HepG2 (cell line): ENCODE measurements at regions not wholly inside any gene's neighbourhood (a gene's known extent, or its start where the extent isn't known, plus 50 kb on each side); places are given as distances from the start of the nearest gene placed in this dataset.

ENCODE experiments used
- ETV6 ChIP-seq: sonication (generic); formaldehyde crosslinking; conservative IDR thresholded peaks from 2 replicates; pipeline ENCODE4 v1.4.0; 2020; ENCODE audit warnings: missing genetic modification reagents
- MLLT10 ChIP-seq: sonication (generic); formaldehyde crosslinking; IDR thresholded peaks from 2 replicates; pipeline ENCODE4 v1.4.0; 2020; ENCODE audit warnings: missing genetic modification reagents
- STAG1 ChIP-seq: sonication (generic); formaldehyde crosslinking; IDR thresholded peaks from 2 replicates; pipeline ENCODE4 v1.4.0; 2020; ENCODE audit warnings: missing genetic modification reagents
- TP53 ChIP-seq: sonication (generic); formaldehyde crosslinking; conservative IDR thresholded peaks from 2 replicates; pipeline ENCODE4 v1.4.0; 2020; ENCODE audit warnings: missing genetic modification reagents
- ZNF225 ChIP-seq: sonication (generic); formaldehyde crosslinking; IDR thresholded peaks from 2 replicates; pipeline ENCODE4 v1.4.0; 2020; ENCODE audit warnings: mild to moderate bottlenecking, missing genetic modification reagents
- ZNF543 ChIP-seq: sonication (generic); formaldehyde crosslinking; IDR thresholded peaks from 2 replicates; pipeline ENCODE4 v1.4.0; 2020; ENCODE audit warnings: mild to moderate bottlenecking, missing genetic modification reagents
- ZNF558 ChIP-seq: sonication (generic); formaldehyde crosslinking; IDR thresholded peaks from 2 replicates; pipeline ENCODE4 v1.9.0; 2022; ENCODE audit warnings: mild to moderate bottlenecking, missing genetic modification reagents, borderline replicate concordance
- ZNF775 ChIP-seq: sonication (generic); formaldehyde crosslinking; IDR thresholded peaks from 2 replicates; pipeline ENCODE4 v1.4.0; 2020; ENCODE audit warnings: missing genetic modification reagents, mild to moderate bottlenecking, moderate library complexity, borderline replicate concordance
- TF ChIP-seq, protein P1 (sequence below): sonication (generic); formaldehyde crosslinking; IDR thresholded peaks from 2 replicates; pipeline ENCODE4 v1.5.0; 2020; ENCODE audit warnings: missing genetic modification reagents, mild to moderate bottlenecking, borderline replicate concordance
- TF ChIP-seq, protein P2 (sequence below): sonication (generic); formaldehyde crosslinking; IDR thresholded peaks from 2 replicates; pipeline ENCODE4 v1.4.0; 2020; ENCODE audit warnings: missing genetic modification reagents

GRCh38 chr11:31939004-31939403 lies 127.9 kb upstream of the PAX6 start (continued):
- TF ChIP-seq, protein P1, sequence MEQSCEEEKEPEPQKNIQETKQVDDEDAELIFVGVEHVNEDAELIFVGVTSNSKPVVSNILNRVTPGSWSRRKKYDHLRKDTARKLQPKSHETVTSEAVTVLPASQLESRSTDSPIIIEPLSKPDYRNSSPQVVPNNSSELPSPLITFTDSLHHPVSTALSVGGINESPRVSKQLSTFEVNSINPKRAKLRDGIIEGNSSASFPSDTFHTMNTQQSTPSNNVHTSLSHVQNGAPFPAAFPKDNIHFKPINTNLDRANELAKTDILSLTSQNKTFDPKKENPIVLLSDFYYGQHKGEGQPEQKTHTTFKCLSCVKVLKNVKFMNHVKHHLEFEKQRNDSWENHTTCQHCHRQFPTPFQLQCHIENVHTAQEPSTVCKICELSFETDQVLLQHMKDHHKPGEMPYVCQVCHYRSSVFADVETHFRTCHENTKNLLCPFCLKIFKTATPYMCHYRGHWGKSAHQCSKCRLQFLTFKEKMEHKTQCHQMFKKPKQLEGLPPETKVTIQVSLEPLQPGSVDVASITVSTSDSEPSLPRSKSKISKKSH (CRISPR knock-in tag): no peak
- TF ChIP-seq ZNF225 (CRISPR knock-in tag): no peak
- no peak for TF ChIP-seq ZNF775 (CRISPR knock-in tag)
- no peak for TF ChIP-seq STAG1 (CRISPR knock-in tag)
- no peak for TF ChIP-seq TP53
- TF ChIP-seq ZNF558 (CRISPR knock-in tag): no peak
- TF ChIP-seq ETV6 (CRISPR knock-in tag): no peak
- TF ChIP-seq, protein P2, sequence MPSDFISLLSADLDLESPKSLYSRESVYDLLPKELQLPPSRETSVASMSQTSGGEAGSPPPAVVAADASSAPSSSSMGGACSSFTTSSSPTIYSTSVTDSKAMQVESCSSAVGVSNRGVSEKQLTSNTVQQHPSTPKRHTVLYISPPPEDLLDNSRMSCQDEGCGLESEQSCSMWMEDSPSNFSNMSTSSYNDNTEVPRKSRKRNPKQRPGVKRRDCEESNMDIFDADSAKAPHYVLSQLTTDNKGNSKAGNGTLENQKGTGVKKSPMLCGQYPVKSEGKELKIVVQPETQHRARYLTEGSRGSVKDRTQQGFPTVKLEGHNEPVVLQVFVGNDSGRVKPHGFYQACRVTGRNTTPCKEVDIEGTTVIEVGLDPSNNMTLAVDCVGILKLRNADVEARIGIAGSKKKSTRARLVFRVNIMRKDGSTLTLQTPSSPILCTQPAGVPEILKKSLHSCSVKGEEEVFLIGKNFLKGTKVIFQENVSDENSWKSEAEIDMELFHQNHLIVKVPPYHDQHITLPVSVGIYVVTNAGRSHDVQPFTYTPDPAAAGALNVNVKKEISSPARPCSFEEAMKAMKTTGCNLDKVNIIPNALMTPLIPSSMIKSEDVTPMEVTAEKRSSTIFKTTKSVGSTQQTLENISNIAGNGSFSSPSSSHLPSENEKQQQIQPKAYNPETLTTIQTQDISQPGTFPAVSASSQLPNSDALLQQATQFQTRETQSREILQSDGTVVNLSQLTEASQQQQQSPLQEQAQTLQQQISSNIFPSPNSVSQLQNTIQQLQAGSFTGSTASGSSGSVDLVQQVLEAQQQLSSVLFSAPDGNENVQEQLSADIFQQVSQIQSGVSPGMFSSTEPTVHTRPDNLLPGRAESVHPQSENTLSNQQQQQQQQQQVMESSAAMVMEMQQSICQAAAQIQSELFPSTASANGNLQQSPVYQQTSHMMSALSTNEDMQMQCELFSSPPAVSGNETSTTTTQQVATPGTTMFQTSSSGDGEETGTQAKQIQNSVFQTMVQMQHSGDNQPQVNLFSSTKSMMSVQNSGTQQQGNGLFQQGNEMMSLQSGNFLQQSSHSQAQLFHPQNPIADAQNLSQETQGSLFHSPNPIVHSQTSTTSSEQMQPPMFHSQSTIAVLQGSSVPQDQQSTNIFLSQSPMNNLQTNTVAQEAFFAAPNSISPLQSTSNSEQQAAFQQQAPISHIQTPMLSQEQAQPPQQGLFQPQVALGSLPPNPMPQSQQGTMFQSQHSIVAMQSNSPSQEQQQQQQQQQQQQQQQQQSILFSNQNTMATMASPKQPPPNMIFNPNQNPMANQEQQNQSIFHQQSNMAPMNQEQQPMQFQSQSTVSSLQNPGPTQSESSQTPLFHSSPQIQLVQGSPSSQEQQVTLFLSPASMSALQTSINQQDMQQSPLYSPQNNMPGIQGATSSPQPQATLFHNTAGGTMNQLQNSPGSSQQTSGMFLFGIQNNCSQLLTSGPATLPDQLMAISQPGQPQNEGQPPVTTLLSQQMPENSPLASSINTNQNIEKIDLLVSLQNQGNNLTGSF (CRISPR knock-in tag): no peak
- no peak for TF ChIP-seq MLLT10 (CRISPR knock-in tag)
- no peak for TF ChIP-seq ZNF543 (CRISPR knock-in tag)
